ENCODE measurements at regions not wholly inside any gene's neighbourhood (a gene's known extent, or its start where the extent isn't known, plus 50 kb on each side); places are given as distances from the start of the nearest gene placed in this dataset.

DNA sequence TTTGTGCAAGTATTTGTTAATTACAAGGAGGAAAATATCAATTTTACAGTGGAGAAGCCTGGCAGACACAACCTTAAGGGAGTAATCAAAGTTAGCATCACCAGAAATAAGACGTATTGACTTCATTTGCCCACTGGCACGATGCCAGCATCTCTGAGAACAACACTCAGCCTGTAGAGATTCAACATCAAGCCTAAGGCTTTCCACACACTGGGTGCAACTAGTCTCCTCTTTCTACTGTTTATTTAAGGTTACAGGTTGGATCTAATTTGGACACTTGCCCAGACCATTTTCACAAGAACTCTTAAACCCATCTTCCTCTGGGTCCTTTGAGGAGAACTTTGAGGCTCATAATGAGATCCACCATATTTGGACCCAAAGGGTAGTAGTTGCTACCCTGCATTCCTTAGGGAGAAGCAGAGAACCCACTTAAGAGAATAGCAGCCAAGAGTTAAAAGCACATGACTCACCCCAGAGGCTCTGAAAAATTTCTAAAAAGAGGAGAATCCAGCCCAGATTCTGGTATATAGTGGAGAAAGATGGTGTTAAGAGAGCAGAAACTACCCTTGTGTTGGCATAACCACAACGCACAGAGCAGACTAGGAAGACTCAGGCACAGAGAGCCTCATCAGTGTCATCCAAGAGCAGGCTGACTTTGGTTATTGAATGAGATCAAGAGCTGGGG, 97.3 kb downstream of the CCDC71L start:
- no peak for DNase-seq
- Histone ChIP-seq H3K9me3 (no peaks in the 10 kb centered on the region), H3K27me3 (no peaks in the 10 kb centered on the region), H3K36me3 (no peaks in the 10 kb centered on the region), H3K4me1 (peaks cover 0 to 1% (median 0%) of the 10 kb centered on the region in 3 donors), H3K27ac (no peak overlapping the region), H3K4me3 (no peak overlapping the region)
- WGBS, 2 donors = 66% methylated on average over 3 of the region's 3 CpGs
- TF ChIP-seq POLR2A (IDR thresholded peaks at IDR 0.05) (no peak), CTCF (IDR thresholded peaks at IDR 0.05) (no peak)
- intact Hi-C loops (cut with DNase I) = no loop called here

DNA sequence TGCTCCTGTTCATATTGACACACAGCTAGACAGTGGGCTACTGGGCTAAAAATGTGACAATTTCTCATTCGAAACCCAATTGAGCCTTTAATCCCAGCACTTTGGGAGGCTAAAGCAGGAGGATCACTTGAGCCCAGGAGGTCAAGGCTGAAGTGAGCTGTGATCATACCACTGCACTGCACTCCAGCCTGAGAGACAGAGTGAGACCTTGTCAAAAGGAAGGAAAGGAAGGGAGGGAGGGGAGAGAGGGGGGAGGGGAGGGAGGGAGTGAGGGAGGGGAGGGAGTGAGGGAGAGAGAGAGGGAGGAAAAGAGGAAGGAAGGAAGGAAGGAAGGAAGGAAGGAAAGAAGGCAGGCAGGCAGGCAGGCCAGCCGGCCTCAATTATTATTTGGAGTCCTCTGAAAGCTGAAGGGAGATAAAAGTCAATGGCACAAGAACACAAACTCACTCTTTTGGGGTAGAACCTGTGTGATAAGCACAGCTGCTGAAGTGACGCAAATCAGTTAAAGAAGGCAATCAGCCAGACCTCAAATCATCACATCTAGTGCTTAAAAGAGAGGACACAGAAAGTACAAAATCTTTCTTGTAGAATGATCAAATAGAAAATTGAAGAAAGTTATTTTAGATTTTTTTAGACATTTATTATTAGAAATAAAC, 98.1 kb downstream of the CCDC71L start:
- Histone ChIP-seq H3K9me3 (no peaks in the 10 kb centered on the region), H3K4me3 (no peak overlapping the region), H3K4me1 (no peaks in the 10 kb centered on the region), H3K36me3 (no peaks in the 10 kb centered on the region), H3K27ac (no peak overlapping the region), H3K27me3 (no peaks in the 10 kb centered on the region)
- TF ChIP-seq POLR2A (IDR thresholded peaks at IDR 0.05) (no peak), CTCF (IDR thresholded peaks at IDR 0.05) (no peak)
- intact Hi-C loops (cut with DNase I) = no loop called here
- WGBS, 2 donors = 73 to 90% methylated on average over 2 of the region's 3 CpGs
- no peak for DNase-seq

- Histone ChIP-seq H3K4me3 (no peak overlapping the region), H3K36me3 (no peaks in the 10 kb centered on the region), H3K9me3 (no peaks in the 10 kb centered on the region), H3K4me1 (no peaks in the 10 kb centered on the region), H3K27me3 (no peaks in the 10 kb centered on the region), H3K27ac (no peak overlapping the region)
- WGBS, 2 donors = 88 to 89% methylated on average over 4 of the region's 4 CpGs
- no peak for DNase-seq
- intact Hi-C loops (cut with DNase I) = no loop called here
- no peak for TF ChIP-seq CTCF (IDR thresholded peaks at IDR 0.05)
- no peak for TF ChIP-seq POLR2A (IDR thresholded peaks at IDR 0.05)
These were observed 99.1 kb downstream of the CCDC71L start for GRCh38 chr7:106561666-106562411.

- H3K4me3 ChIP-seq = no peak overlapping the region
These were observed 99.8 kb downstream of the CCDC71L start for GRCh38 chr7:106561151-106561550.

More at GRCh38 chr7:106561151-106561550, 99.8 kb downstream of the CCDC71L start:
- Histone ChIP-seq H3K4me1 (no peaks in the 10 kb centered on the region), H3K36me3 (no peaks in the 10 kb centered on the region), H3K27ac (no peak overlapping the region), H3K27me3 (no peaks in the 10 kb centered on the region), H3K9me3 (no peaks in the 10 kb centered on the region)
- TF ChIP-seq POLR2A (IDR thresholded peaks at IDR 0.05) = no peak
- TF ChIP-seq CTCF (IDR thresholded peaks at IDR 0.05) = no peak
- intact Hi-C loops (cut with DNase I) = no loop called here
- no peak for DNase-seq
